Keratinocyte (primary cell): ENCODE measurements at regions not wholly inside any gene's neighbourhood (a gene's known extent, or its start where the extent isn't known, plus 50 kb on each side); places are given as distances from the start of the nearest gene placed in this dataset.

Experiments used
- DNase-seq: peaks from one replicate; pipeline ENCODE4 v3.0.0-alpha.2; 2011; ENCODE audit warnings: low read depth, missing footprints, low spot score
- FAIRE-seq: peaks from 2 replicates; lab custom pipeline; 2011; peaks lifted over from hg19 to GRCh38; lab: Jason Lieb, UNC
- H2AFZ ChIP-seq: 2 replicates; pipeline ENCODE4 v1.6.0; 2012; ENCODE audit warnings: low read length, control low read depth, inconsistent platforms; ENCODE audit not compliant: control insufficient read depth
- H3K27ac ChIP-seq: 2 replicates; pipeline ENCODE4 v1.5.1; 2011; ENCODE audit warnings: low read length; ENCODE audit not compliant: control insufficient read depth, insufficient read depth
- H3K27me3 ChIP-seq: 3 replicates; pipeline ENCODE4 v1.6.0; 2011; ENCODE audit warnings: low read length; ENCODE audit not compliant: control insufficient read depth, insufficient read depth; ENCODE audit errors: extremely low read depth
- H3K36me3 ChIP-seq, 2 experiments: 2 replicates in 1 of 2; 3 replicates in 1 of 2; pipeline ENCODE4 v1.5.1; 2011; ENCODE audit warnings: low read length in 2 of 2, mild to moderate bottlenecking in 1 of 2; ENCODE audit not compliant: control insufficient read depth in 2 of 2, insufficient read depth in 2 of 2; ENCODE audit errors: extremely low read depth in 1 of 2
- H3K4me1 ChIP-seq: 3 replicates; pipeline ENCODE4 v1.5.1; 2011; ENCODE audit warnings: low read length; ENCODE audit not compliant: control insufficient read depth, insufficient read depth; ENCODE audit errors: extremely low read depth
- H3K4me2 ChIP-seq: 3 replicates; pipeline ENCODE4 v1.6.0; 2011; ENCODE audit warnings: low read depth, low read length; ENCODE audit not compliant: control insufficient read depth, insufficient read depth; ENCODE audit errors: extremely low read depth
- H3K4me3 ChIP-seq, 3 experiments: fragments of 200-600 bp in 1 of 3; sonication (generic) in 1 of 3; 2 replicates in 2 of 3; 3 replicates in 1 of 3; pipeline ENCODE4 v1.5.1; 2011 to 2016; ENCODE audit warnings: low read length in 3 of 3, mild to moderate bottlenecking in 3 of 3, control low read depth in 2 of 3, inconsistent platforms in 1 of 3, low read depth in 1 of 3, mixed read lengths in 1 of 3, mixed run types in 1 of 3, moderate library complexity in 1 of 3; ENCODE audit not compliant: control insufficient read depth in 2 of 3, insufficient read depth in 2 of 3; ENCODE audit errors: extremely low read depth in 1 of 3
- H3K79me2 ChIP-seq: 2 replicates; pipeline ENCODE4 v1.6.0; 2012; ENCODE audit warnings: low read length; ENCODE audit not compliant: control insufficient read depth, insufficient read depth
- H3K9ac ChIP-seq: 3 replicates; pipeline ENCODE4 v1.6.0; 2011; ENCODE audit warnings: low read length; ENCODE audit not compliant: control insufficient read depth, insufficient read depth; ENCODE audit errors: extremely low read depth
- H3K9me1 ChIP-seq: 3 replicates; pipeline ENCODE4 v1.6.0; 2011; ENCODE audit warnings: low read length; ENCODE audit not compliant: control insufficient read depth, insufficient read depth; ENCODE audit errors: extremely low read depth
- H3K9me3 ChIP-seq: 2 replicates; pipeline ENCODE4 v1.5.1; 2012; ENCODE audit warnings: low read depth, low read length; ENCODE audit not compliant: control insufficient read depth
- H4K20me1 ChIP-seq: 3 replicates; pipeline ENCODE4 v1.6.0; 2011; ENCODE audit warnings: low read length; ENCODE audit not compliant: control insufficient read depth, insufficient read depth; ENCODE audit errors: extremely low read depth
- EZH2 ChIP-seq: IDR thresholded peaks from one replicate; pipeline ENCODE4 v1.6.1; 2012; ENCODE audit warnings: inconsistent platforms, mild to moderate bottlenecking, low read length, moderate library complexity
- dilution Hi-C: fragments of 300-500 bp; cut with MboI; formaldehyde crosslinking; loops from one replicate; pipeline ENCODE4 v1.7.0; 2020; ENCODE audit warnings: low sequenced_read_pairs; ENCODE audit not compliant: extremely low pct_ligation_motif_present
- TF ChIP-seq, protein P1 (sequence below), 3 experiments: IDR thresholded peaks in 1 of 3; conservative IDR thresholded peaks in 1 of 3; optimal IDR thresholded peaks in 1 of 3; 2 replicates in 2 of 3; 3 replicates in 1 of 3; pipeline versions ENCODE3 to v1.5.1; 2011; ENCODE audit warnings: low read length in 3 of 3, mild to moderate bottlenecking in 3 of 3, moderate library complexity in 2 of 3, control low read depth in 1 of 3, inconsistent platforms in 1 of 3; ENCODE audit not compliant: insufficient read depth in 2 of 3; ENCODE audit errors: extremely low read depth in 1 of 3

DNA sequence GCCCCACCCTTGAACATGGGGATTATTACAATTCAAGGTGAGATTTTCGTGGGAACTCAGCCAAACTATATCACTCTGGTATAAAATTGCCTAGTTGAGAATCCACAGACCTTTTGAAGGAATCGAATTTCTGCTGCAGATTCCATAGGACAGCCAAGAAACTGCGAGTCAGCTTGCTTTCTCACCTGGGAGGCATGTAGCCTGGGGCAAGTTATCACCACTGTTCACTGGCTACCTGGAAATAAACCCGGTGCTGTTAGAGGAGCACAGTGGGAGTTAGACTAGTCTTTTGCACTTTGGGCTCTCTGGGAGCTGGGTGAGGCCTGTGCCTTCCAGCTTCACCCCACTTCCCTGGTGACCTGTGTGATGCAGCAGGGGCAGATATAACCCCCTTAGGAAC lies 1043.5 kb downstream of the TDRD15 start:
- TF ChIP-seq EZH2: no peak
- TF ChIP-seq, protein P1, sequence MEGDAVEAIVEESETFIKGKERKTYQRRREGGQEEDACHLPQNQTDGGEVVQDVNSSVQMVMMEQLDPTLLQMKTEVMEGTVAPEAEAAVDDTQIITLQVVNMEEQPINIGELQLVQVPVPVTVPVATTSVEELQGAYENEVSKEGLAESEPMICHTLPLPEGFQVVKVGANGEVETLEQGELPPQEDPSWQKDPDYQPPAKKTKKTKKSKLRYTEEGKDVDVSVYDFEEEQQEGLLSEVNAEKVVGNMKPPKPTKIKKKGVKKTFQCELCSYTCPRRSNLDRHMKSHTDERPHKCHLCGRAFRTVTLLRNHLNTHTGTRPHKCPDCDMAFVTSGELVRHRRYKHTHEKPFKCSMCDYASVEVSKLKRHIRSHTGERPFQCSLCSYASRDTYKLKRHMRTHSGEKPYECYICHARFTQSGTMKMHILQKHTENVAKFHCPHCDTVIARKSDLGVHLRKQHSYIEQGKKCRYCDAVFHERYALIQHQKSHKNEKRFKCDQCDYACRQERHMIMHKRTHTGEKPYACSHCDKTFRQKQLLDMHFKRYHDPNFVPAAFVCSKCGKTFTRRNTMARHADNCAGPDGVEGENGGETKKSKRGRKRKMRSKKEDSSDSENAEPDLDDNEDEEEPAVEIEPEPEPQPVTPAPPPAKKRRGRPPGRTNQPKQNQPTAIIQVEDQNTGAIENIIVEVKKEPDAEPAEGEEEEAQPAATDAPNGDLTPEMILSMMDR (optimal IDR thresholded peaks at IDR 0.05 in 1 of 3, IDR thresholded peaks at IDR 0.05 in 1 of 3, conservative IDR thresholded peaks at IDR 0.05 in 1 of 3; ENCODE audit: extremely low read depth in 1 of 3, insufficient read depth in 2 of 3, low read length in 3 of 3): no peak
- dilution Hi-C loops: no loop called here
- no peak overlapping the region for H2AFZ ChIP-seq
- FAIRE-seq (no peak), DNase-seq (no peak)
- no peaks in the 10 kb centered on the region for H3K9me1 ChIP-seq
- H4K20me1 ChIP-seq: no peaks in the 10 kb centered on the region
- no peak overlapping the region for H3K4me3 ChIP-seq
- H3K79me2 ChIP-seq: no peaks in the 10 kb centered on the region
- H3K9ac ChIP-seq: no peak overlapping the region
- no peaks in the 10 kb centered on the region for H3K9me3 ChIP-seq
- no peaks in the 10 kb centered on the region for H3K27me3 ChIP-seq
- H3K27ac ChIP-seq: no peak overlapping the region
- H3K4me1 ChIP-seq: no peaks in the 10 kb centered on the region
- no peaks in the 10 kb centered on the region for H3K36me3 ChIP-seq
- no peak overlapping the region for H3K4me2 ChIP-seq

DNA sequence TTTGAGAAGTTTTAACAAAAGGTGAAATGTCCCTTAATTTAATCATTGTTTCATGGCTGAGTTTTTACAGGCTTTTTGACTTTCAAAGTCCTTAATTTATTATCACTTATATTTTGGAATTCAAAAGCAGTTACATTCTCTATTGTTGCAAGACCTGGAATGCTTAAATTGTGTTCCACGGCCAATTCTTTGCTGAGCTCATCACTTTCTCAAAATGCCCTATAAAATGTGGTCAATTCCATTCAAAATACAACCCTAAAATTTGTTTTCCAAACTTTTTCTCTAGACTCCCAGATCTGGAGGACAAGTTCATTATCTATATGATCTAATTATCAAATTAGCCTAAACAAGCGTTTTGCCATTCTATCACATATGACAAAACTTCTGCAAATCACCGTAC lies 1051.2 kb downstream of the TDRD15 start:
- Histone ChIP-seq H3K27ac (no peak overlapping the region), H3K36me3 (no peaks in the 10 kb centered on the region), H4K20me1 (no peaks in the 10 kb centered on the region), H3K4me2 (no peak overlapping the region), H3K4me1 (no peaks in the 10 kb centered on the region), H2AFZ (no peak overlapping the region), H3K79me2 (no peaks in the 10 kb centered on the region), H3K27me3 (no peaks in the 10 kb centered on the region), H3K4me3 (no peak overlapping the region), H3K9ac (no peak overlapping the region), H3K9me3 (no peaks in the 10 kb centered on the region), H3K9me1 (no peaks in the 10 kb centered on the region)
- dilution Hi-C loops: no loop called here
- no peak for TF ChIP-seq EZH2
- TF ChIP-seq, protein P1 (optimal IDR thresholded peaks at IDR 0.05 in 1 of 3, IDR thresholded peaks at IDR 0.05 in 1 of 3, conservative IDR thresholded peaks at IDR 0.05 in 1 of 3; ENCODE audit: extremely low read depth in 1 of 3, insufficient read depth in 2 of 3, low read length in 3 of 3): no peak
- DNase-seq (no peak), FAIRE-seq (no peak)
